HG03095 (cell line): ENCODE measurements at regions not wholly inside any gene's neighbourhood (a gene's known extent, or its start where the extent isn't known, plus 50 kb on each side); places are given as distances from the start of the nearest gene placed in this dataset.

ENCODE experiments used
- ATAC-seq: cut with Tn5 transposase; IDR thresholded peaks from one replicate; pipeline ENCODE4 v1.9.1; 2021; ENCODE audit warnings: moderate library complexity; ENCODE audit not compliant: unreplicated experiment

GRCh38 chr10:90575125-90575524 is 282.7 kb downstream of the HTR7 start:
- no peak for ATAC-seq

- no peak for ATAC-seq
These were observed 280.3 kb downstream of the HTR7 start for GRCh38 chr10:90577569-90577968.

GRCh38 chr10:90579602-90580242 is 278.1 kb downstream of the HTR7 start:
- no peak for ATAC-seq

- no peak for ATAC-seq
These were observed 274.4 kb downstream of the HTR7 start for GRCh38 chr10:90583416-90583815.

- no peak for ATAC-seq
These were observed 270.8 kb downstream of the HTR7 start for GRCh38 chr10:90587081-90587491.

GRCh38 chr10:90587561-90587960 is 270.3 kb downstream of the HTR7 start:
- no peak for ATAC-seq

GRCh38 chr10:90588222-90588621 is 269.6 kb downstream of the HTR7 start:
- ATAC-seq, result no peak

GRCh38 chr10:90589825-90590224 is 268.0 kb downstream of the HTR7 start:
- no peak for ATAC-seq

GRCh38 chr10:90591629-90592028 is 266.2 kb downstream of the HTR7 start:
- no peak for ATAC-seq

GRCh38 chr10:90592638-90593302 is 265.1 kb downstream of the HTR7 start:
- ATAC-seq, result no peak

GRCh38 chr10:90598513-90598912 is 259.3 kb downstream of the HTR7 start:
- ATAC-seq, result no peak

GRCh38 chr10:90602862-90603610 is 254.8 kb downstream of the HTR7 start:
- ATAC-seq, result no peak

GRCh38 chr10:90604636-90605035 is 253.2 kb downstream of the HTR7 start:
- ATAC-seq, result no peak

GRCh38 chr10:90605506-90605905 is 252.3 kb downstream of the HTR7 start:
- ATAC-seq, result no peak

- ATAC-seq, result no peak
These were observed 245.6 kb downstream of the HTR7 start for GRCh38 chr10:90612276-90612675.

- ATAC-seq, result no peak
These were observed 243.2 kb downstream of the HTR7 start for GRCh38 chr10:90614631-90615030.

- no peak for ATAC-seq
These were observed 236.3 kb downstream of the HTR7 start for GRCh38 chr10:90621577-90621976.

GRCh38 chr10:90635111-90635765 is 222.6 kb downstream of the HTR7 start:
- no peak for ATAC-seq

- no peak for ATAC-seq
These were observed 217.1 kb downstream of the HTR7 start for GRCh38 chr10:90640756-90641155.

- no peak for ATAC-seq
These were observed 216.1 kb downstream of the HTR7 start for GRCh38 chr10:90641731-90642130.

- ATAC-seq, result no peak
These were observed 215.7 kb downstream of the HTR7 start for GRCh38 chr10:90642136-90642535.

- no peak for ATAC-seq
These were observed 215.2 kb downstream of the HTR7 start for GRCh38 chr10:90642650-90643049.
